ENCODE measurements at regions not wholly inside any gene's neighbourhood (a gene's known extent, or its start where the extent isn't known, plus 50 kb on each side); places are given as distances from the start of the nearest gene placed in this dataset.

- DNase-seq (ENCODE audit: low read depth) = no peak
- TF ChIP-seq, protein P1, sequence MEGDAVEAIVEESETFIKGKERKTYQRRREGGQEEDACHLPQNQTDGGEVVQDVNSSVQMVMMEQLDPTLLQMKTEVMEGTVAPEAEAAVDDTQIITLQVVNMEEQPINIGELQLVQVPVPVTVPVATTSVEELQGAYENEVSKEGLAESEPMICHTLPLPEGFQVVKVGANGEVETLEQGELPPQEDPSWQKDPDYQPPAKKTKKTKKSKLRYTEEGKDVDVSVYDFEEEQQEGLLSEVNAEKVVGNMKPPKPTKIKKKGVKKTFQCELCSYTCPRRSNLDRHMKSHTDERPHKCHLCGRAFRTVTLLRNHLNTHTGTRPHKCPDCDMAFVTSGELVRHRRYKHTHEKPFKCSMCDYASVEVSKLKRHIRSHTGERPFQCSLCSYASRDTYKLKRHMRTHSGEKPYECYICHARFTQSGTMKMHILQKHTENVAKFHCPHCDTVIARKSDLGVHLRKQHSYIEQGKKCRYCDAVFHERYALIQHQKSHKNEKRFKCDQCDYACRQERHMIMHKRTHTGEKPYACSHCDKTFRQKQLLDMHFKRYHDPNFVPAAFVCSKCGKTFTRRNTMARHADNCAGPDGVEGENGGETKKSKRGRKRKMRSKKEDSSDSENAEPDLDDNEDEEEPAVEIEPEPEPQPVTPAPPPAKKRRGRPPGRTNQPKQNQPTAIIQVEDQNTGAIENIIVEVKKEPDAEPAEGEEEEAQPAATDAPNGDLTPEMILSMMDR (IDR thresholded peaks at IDR 0.05; ENCODE audit: insufficient read depth, low read depth, low read length) = no peak
- H3K4me3 ChIP-seq (ENCODE audit: low read depth, low read length) = no peak overlapping the region
These were observed 169.9 kb downstream of the SHANK2 start for GRCh38 chr11:71082454-71082853.

GRCh38 chr11:71081704-71082230, 170.6 kb downstream of the SHANK2 start:
- TF ChIP-seq, protein P1 (IDR thresholded peaks at IDR 0.05; ENCODE audit: insufficient read depth, low read depth, low read length) = no peak
- no peak for DNase-seq (ENCODE audit: low read depth)
- no peak overlapping the region for H3K4me3 ChIP-seq (ENCODE audit: low read depth, low read length)

DNA sequence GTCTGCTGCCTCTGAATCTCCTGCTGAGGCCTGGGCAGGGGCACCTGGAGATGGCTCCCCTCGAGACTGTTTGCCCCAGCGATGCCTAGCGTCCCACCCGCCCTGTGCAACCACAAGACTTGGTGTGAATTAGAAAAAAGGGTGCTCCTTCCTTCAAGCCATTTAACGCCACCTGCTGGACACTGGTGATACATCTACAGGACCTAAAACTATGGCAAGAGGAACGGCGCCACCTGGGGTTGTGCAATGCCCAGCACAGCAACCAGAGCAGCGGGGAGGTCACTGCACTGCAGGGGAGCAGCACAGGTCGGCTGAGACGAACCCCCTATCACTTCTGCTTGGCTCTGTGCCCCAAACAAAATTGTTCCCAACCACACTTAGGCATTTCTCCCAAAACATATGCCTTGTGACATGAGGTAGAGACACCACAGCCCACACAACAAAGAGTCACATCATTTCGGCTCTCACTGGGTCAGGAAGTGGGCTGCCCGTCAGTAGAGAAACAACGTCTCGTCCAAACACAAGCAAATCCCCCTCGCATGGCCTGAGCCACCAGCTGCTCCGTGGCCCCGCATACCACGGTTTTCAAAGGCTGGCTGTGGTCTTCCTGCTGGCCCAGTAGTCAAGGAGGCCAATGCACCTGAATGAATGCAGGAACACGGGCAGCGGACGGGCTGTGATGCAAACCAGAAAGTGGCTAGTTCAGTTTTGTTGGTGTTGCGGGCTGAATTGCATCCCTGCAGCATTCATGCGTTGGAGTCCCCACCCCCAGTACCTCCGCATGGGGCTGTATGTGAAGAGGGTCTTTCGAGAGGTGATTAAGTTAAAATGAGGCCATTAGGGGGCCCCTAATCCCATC, 171.9 kb downstream of the SHANK2 start:
- no peak overlapping the region for H3K4me3 ChIP-seq (ENCODE audit: low read depth, low read length)
- TF ChIP-seq, protein P1 (IDR thresholded peaks at IDR 0.05; ENCODE audit: insufficient read depth, low read depth, low read length) = peak; percentile 54
- DNase-seq (ENCODE audit: low read depth) = peak; percentile 70

DNA sequence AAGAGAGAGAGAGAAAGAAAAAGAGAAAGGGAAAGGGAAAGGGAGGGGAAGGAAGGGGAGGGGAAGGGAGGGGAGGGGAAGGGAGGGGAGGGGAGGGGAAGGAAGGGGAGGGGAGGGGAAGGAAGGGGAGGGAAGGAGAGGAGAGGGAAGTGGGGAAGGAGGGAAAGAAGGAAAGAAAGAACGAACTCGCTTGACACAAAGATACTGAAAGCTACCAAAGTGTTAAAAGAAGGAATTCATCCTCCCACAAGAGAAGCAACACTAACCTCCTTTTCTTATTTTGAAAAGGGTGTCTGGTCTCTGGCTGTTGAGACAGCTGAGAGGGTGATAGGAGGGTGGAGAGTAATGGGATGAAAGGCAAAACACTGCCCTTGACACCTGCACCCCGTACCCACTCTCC, 172.6 kb downstream of the SHANK2 start:
- H3K4me3 ChIP-seq (ENCODE audit: low read depth, low read length) = no peak overlapping the region
- DNase-seq (ENCODE audit: low read depth) = no peak
- TF ChIP-seq, protein P1 (IDR thresholded peaks at IDR 0.05; ENCODE audit: insufficient read depth, low read depth, low read length) = no peak

DNA sequence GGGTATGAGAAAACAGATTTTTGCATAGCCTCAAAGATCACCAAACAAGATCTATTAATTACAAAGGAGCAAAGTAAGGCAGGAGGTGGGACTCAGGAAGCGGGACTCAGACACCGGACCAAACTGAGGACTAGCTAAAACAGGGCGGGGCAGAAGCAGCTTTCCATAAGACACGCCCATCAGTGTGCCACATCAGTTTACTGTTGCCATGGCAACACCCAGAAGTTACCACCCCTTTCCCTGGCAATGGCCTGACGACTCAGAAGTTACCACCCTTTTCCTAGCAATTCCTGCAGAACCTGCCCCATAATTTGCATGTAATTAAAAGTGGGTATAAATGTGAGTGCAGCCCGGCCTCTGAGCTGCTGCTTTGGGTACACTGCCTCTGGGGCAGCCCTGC, 173.9 kb downstream of the SHANK2 start:
- no peak overlapping the region for H3K4me3 ChIP-seq (ENCODE audit: low read depth, low read length)
- no peak for DNase-seq (ENCODE audit: low read depth)
- TF ChIP-seq, protein P1 (IDR thresholded peaks at IDR 0.05; ENCODE audit: insufficient read depth, low read depth, low read length) = no peak

- no peak overlapping the region for H3K4me3 ChIP-seq (ENCODE audit: low read depth, low read length)
- TF ChIP-seq, protein P1 (IDR thresholded peaks at IDR 0.05; ENCODE audit: insufficient read depth, low read depth, low read length) = no peak
- DNase-seq (ENCODE audit: low read depth) = no peak
These were observed 175.7 kb downstream of the SHANK2 start for GRCh38 chr11:71076525-71077304.

Measured in fibroblast of villous mesenchyme (primary cell).